ENCODE measurements at regions not wholly inside any gene's neighbourhood (a gene's known extent, or its start where the extent isn't known, plus 50 kb on each side); places are given as distances from the start of the nearest gene placed in this dataset.
"Not testable (repeated sequence)": the region's sequence is repeated elsewhere in the genome, so short reads cannot be mapped to it uniquely, and the experiment has no call there.

DNA sequence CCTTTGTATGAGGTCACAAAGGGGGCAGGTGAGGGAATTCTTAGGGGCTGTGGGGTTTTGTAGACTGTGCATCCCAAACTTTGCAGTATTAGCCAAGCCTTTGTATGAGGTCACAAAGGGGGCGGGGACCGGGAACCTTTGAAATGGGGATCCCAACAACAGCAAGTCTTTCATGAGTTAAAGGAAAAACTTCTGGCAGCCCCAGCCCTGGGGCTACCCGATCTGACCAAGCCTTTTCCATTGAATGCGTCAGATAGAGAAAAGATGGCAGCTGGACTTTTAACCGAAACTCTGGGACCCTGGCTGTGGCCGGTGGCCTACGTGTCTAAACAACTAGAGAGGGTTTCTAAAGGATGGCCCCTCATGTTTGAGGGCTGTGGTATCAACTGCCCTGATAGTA, 79.0 kb upstream of the RUBCNL start:
- WGBS, 2 experiments (ENCODE audit: extremely low coverage in 2 of 2, insufficient read length in 1 of 2) = 87% methylated on average over 3 of the region's 7 CpGs; no CpG with 5 or more reads in 1 of the 2 experiments
- H2BK120ac ChIP-seq (ENCODE audit: low read depth, low read length); DNase-seq; dilution Hi-C loops (cut with HindIII; ENCODE audit: low sequenced_read_pairs, unreplicated experiment); BruUV-seq (replicated peaks); in situ Hi-C loops (cut with MboI; ENCODE audit: low sequenced_read_pairs); H4K91ac ChIP-seq (ENCODE audit: insufficient read depth, low read depth, low read length); CTCF ChIA-PET; H2BK20ac ChIP-seq (ENCODE audit: low read depth, low read length); H4K8ac ChIP-seq (ENCODE audit: low read depth in 2 of 2, low read length in 2 of 2); H3K79me1 ChIP-seq (ENCODE audit: low read depth in 1 of 2, low read length in 2 of 2); H3K4me3 ChIP-seq (ENCODE audit: insufficient read depth, low read depth, low read length); H3K36me3 ChIP-seq (ENCODE audit: control insufficient read depth, insufficient read depth, low read length); ATAC-seq (ENCODE audit: low read depth); H3K27ac ChIP-seq (ENCODE audit: insufficient read depth, low read length); H4K5ac ChIP-seq (ENCODE audit: low read depth, low read length); H2AK9ac ChIP-seq (replicated peaks; ENCODE audit: low read depth, low read length, poor library complexity); H3K4me2 ChIP-seq (ENCODE audit: low read depth, low read length); H3K56ac ChIP-seq (ENCODE audit: extremely low read depth, insufficient read depth, low read length); H3K18ac ChIP-seq (ENCODE audit: low read depth, low read length); H2BK5ac ChIP-seq (ENCODE audit: low read depth, low read length, poor library complexity, severe bottlenecking); H2AFZ ChIP-seq (replicated peaks; ENCODE audit: low read length, poor library complexity); H4K20me1 ChIP-seq (ENCODE audit: insufficient read depth, low read length); POLR2A ChIA-PET (ENCODE audit: unreplicated experiment); H3K14ac ChIP-seq (replicated peaks; ENCODE audit: low read depth, low read length); H3K4ac ChIP-seq (ENCODE audit: low read depth, low read length); intact Hi-C loops (cut with micrococcal nuclease); H3K9me3 ChIP-seq (ENCODE audit: control insufficient read depth, insufficient read depth, low read length); H3K23ac ChIP-seq (ENCODE audit: low read depth, low read length); H3K27me3 ChIP-seq (ENCODE audit: control insufficient read depth, insufficient read depth, low read length); H2AK5ac ChIP-seq (ENCODE audit: low read depth, low read length); H3K9me1 ChIP-seq (ENCODE audit: insufficient read depth, low read length); H2BK15ac ChIP-seq (ENCODE audit: low read depth, low read length); H3K9ac ChIP-seq (ENCODE audit: low read depth, low read length); H3K4me1 ChIP-seq (ENCODE audit: control insufficient read depth, insufficient read depth, low read length): not testable (repeated sequence)
